ENCODE measurements at regions not wholly inside any gene's neighbourhood (a gene's known extent, or its start where the extent isn't known, plus 50 kb on each side); places are given as distances from the start of the nearest gene placed in this dataset.
"Not testable (repeated sequence)": the region's sequence is repeated elsewhere in the genome, so short reads cannot be mapped to it uniquely, and the experiment has no call there.

DNA sequence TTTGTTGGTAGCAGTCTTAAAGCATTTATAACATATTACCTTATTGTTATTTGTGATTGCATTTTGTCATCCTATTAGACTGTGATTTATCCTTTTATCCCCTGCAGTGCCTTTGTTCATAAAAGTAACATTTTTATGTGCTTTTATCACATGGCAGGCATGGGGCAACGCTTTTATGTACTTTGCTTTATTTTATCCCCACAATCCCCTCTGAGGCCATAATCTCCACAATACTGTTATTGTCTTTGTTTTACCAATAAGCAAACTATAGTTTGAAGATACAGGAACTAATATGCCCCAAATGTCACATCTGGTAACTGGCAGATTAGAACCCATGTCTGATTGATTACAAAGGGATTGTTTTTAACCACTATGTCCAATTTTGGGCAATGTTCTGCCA lies 613.5 kb downstream of the REEP3 start:
- no peak for DNase-seq

DNA sequence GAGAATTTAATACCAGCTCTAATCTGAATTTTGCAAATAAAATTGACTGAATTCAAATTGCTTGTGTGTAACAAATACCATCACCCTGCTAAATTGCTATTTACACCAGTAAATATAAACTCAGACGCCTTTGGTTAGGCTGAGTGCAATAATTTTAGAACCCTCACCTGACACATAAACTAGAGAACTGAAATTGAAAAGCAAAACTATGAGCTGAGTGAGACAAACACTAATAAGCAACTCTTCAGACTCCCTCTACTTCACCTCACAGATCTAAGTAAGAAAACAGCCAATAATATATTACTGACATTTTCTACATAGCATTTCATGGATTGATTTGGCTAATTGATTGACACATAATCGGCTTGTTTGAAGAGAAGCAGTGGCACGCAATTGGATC lies 621.2 kb downstream of the REEP3 start:
- DNase-seq: no peak

GRCh38 chr10:64148607-64149006 lies 627.4 kb downstream of the REEP3 start:
- DNase-seq: no peak

DNA sequence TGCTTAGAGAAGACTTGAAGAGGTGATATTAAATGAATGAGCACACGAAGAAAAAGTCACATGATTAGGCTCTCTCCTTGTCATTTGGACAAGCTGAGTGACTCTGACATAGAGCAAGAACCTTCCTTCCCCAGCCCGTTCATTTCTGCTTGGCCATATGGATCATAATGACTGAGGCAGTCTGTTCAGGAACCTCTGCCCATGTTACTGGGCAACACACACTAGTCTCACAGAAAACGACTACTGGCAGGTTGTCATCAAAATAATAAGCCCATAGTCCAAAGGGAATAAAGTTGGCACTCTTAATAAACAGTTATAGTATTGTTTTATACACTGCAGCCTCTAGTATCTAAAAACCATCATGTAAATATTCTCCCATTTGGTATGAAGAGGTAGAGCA lies 635.0 kb downstream of the REEP3 start:
- no peak for DNase-seq

- no peak for DNase-seq
These were observed 637.4 kb downstream of the REEP3 start for GRCh38 chr10:64158551-64158950.

- DNase-seq: no peak
These were observed 639.0 kb downstream of the REEP3 start for GRCh38 chr10:64159910-64160872.

- no peak for DNase-seq
These were observed 649.6 kb downstream of the REEP3 start for GRCh38 chr10:64170791-64171190.

DNA sequence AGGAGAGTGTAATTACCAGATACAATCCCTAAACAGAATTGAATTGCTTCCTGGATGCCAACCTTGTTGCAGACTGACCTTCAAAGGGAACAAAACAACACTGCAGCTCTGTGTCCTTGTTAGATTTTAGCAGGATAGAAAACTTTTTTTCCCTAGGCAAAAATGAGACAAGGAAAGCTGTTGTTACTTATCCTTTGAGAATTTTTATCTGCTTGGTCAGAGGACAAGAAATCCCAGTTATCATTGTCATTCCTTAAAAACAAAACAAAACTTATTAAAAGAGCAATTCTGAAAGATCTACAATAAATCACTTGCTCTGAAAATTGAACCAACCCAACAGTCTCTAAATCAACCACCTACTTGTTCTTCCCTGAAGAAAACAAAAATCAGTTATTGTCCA lies 652.6 kb downstream of the REEP3 start:
- no peak for DNase-seq

DNA sequence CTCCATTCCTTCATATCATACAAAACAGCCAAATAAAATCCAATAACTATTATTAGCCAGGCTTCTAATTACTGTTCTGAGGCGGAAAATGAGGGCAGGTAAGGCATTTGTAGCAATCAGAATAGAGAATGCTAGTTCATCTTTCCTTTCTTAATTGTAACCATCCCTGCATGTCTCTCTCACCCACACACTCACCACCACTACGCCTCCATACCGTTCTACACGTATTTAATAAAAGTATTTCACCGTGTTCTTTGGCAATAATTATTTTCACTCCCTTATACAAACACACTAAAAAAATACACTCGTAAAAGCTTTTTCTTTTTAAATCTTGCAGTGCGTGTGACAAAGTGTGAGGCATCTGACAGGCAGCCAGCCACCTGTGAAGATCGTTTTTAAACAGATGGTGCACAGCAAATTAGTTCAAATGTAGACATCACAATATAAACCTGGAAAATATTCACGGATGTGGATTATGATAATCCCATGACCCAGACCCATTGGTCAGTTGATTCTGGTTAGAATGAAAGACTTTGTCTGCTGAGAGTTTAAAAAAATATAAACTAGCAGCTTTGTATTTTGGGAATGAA lies 653.6 kb downstream of the REEP3 start:
- DNase-seq: no peak

- peak; percentile 20 for DNase-seq
These were observed 654.2 kb downstream of the REEP3 start for GRCh38 chr10:64175271-64175962.

DNA sequence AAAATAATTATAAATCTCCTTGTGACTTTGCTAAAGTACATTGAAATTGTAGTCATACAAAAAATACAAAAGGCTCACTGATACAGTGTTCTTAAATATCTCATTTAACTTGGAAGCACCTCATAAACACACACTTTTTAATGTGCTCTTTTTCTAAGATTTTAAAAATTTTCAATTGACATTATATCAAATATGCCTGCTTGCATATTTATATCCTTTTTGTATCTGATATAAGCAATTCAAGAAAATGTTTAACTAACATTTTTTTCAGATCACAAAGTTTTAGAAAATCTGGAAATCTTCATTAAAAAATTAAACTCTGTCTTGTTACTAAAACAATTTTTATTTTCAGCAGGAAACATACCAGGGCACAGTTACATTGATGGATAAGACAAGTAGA lies 661.5 kb downstream of the REEP3 start:
- no peak for DNase-seq

- DNase-seq: peak; percentile 64
These were observed 670.1 kb downstream of the REEP3 start for GRCh38 chr10:64191286-64191685.

DNA sequence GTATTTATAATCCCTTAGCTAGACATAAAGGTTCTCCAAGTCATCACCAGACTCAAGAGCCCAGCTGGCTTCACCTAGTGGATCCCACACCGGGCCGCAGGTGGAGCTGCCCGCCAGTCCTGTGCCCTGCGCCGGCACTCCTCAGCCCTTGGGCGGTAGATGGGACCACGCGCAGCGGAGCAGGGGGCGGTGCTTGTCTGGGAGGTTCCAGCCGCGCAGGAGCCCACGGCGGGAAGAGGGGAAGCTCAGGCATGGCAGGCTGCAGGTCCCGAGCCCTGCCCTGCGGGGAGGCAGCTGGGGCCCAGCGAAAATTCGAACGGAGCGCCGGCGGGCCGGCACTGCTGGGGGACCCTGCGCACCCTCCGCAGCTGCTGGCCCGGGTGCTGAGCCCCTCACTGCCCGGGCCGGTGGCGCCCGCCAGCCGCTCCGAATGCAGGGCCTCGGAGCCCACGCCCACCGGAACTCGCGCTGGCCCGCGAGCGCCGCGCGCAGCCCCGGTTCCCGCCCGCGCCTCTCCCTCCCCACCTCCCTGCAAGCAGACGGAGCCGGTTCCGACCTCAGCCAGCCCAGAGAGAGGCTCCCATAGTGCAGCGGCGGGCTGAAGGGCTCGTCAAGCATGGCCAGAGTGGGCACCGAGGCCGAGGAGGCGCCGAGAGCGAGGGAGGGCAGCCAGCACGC lies 675.6 kb downstream of the REEP3 start:
- DNase-seq: no peak

GRCh38 chr10:64201936-64202335 lies 680.7 kb downstream of the REEP3 start:
- no peak for DNase-seq

DNA sequence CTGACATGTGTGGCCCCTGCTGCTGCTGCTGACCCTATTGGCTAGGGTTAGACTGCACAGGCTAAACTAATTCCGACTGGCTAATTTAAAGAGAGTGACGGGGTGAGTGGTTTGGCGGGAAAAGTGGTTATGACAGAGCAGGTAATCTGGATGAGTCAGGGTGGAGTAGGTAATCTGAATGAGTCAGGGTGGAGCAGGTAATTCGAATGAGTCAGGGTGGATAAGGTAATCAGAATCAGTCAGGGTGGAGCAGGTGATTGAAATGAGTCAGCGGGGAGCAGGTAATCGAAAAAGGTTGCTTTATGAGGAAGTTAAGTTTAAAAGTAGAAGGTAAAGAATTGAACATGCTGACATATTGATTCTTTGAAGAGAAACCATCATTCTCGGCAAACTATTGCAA lies 683.3 kb downstream of the REEP3 start:
- DNase-seq: not testable (repeated sequence)

- no peak for DNase-seq
These were observed 685.2 kb downstream of the REEP3 start for GRCh38 chr10:64206409-64206808.

DNA sequence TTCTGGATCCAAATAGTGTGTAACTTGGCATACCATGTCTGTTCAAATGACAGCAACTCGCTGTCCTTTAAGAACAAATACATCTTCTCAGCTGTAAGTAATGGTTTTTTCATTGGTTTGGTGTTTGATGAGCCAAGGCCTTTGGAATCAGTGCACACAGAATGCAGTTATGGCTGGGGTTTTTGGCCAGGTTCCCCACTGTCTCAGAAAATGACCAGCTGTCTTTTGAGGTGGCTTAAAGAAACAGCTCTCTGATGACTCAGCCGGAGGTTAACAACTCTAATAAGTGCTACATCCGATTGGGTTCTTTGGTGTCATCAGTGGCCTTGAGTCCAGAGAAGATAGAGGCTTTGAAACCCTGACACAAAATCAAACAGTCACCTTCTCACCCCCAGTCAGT lies 688.4 kb downstream of the REEP3 start:
- DNase-seq: no peak

- no peak for DNase-seq
These were observed 689.0 kb downstream of the REEP3 start for GRCh38 chr10:64210211-64210610.

DNA sequence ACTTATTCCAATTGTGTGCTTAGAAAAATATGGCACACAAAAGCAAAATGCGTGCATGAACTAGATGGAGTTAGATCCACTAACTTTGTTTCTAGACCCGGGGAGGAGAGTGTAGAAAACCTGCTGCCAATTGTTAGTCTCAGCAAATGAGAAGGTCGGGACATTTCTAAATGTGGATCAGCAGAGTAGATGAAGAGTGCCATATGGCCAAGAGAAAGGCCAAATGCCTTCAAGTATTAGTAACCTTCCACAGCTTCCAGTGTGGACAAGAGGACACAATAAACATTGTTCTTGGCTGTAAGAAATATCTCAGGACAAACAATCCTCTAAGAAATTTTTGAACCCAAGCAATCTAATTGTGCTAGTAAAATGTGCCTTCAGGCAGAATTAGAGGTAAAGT lies 690.3 kb downstream of the REEP3 start:
- no peak for DNase-seq

DNA sequence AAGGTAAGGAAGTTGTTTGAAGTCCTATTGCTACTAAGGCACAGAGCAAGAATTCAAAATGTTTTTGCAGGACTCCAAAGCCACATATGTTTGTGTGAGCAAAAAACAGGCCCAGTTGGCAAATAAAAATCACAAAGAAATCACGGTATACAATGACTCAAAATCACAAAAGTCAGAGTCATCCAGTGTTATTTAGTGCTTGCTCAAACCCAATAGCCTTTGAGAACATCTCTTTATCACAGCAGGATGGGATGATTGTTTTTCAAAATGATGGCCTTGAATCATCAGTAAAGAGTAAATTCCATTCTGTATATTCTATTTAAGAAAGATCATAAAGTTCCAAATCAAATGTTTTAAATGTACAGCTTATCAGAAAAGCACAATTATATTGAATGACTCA lies 693.9 kb downstream of the REEP3 start:
- DNase-seq: no peak

GRCh38 chr10:64219271-64220025 lies 698.2 kb downstream of the REEP3 start:
- no peak for DNase-seq

GRCh38 chr10:64234489-64234888 lies 713.3 kb downstream of the REEP3 start:
- DNase-seq: no peak
